ENCODE measurements at regions not wholly inside any gene's neighbourhood (a gene's known extent, or its start where the extent isn't known, plus 50 kb on each side); places are given as distances from the start of the nearest gene placed in this dataset.
"Not testable (repeated sequence)": the region's sequence is repeated elsewhere in the genome, so short reads cannot be mapped to it uniquely, and the experiment has no call there.

- TF ChIP-seq CTCF (conservative IDR thresholded peaks at IDR 0.05; ENCODE audit: low read length), result no peak
- H3K4me3 ChIP-seq (ENCODE audit: low read length), result no peak overlapping the region
- no peak for DNase-seq (ENCODE audit: low read depth)
These were observed 93.6 kb upstream of the PCBD1 start for GRCh38 chr10:70981936-70982335.

- TF ChIP-seq CTCF (conservative IDR thresholded peaks at IDR 0.05; ENCODE audit: low read length), result no peak
- no peak for DNase-seq (ENCODE audit: low read depth)
- no peak overlapping the region for H3K4me3 ChIP-seq (ENCODE audit: low read length)
These were observed 94.1 kb upstream of the PCBD1 start for GRCh38 chr10:70982443-70982842.

- no peak for DNase-seq (ENCODE audit: low read depth)
- no peak for TF ChIP-seq CTCF (conservative IDR thresholded peaks at IDR 0.05; ENCODE audit: low read length)
- no peak overlapping the region for H3K4me3 ChIP-seq (ENCODE audit: low read length)
These were observed 96.8 kb upstream of the PCBD1 start for GRCh38 chr10:70984986-70985722.

- H3K4me3 ChIP-seq (ENCODE audit: low read length), result no peak overlapping the region
- TF ChIP-seq CTCF (conservative IDR thresholded peaks at IDR 0.05; ENCODE audit: low read length), result no peak
- no peak for DNase-seq (ENCODE audit: low read depth)
These were observed 97.7 kb upstream of the PCBD1 start for GRCh38 chr10:70985824-70986622.

- H3K4me3 ChIP-seq (ENCODE audit: low read length), result no peak overlapping the region
- no peak for DNase-seq (ENCODE audit: low read depth)
- no peak for TF ChIP-seq CTCF (conservative IDR thresholded peaks at IDR 0.05; ENCODE audit: low read length)
These were observed 98.2 kb upstream of the PCBD1 start for GRCh38 chr10:70986623-70986950.

GRCh38 chr10:70987396-70988130 lies 99.2 kb upstream of the PCBD1 start:
- no peak for DNase-seq (ENCODE audit: low read depth)
- no peak overlapping the region for H3K4me3 ChIP-seq (ENCODE audit: low read length)
- no peak for TF ChIP-seq CTCF (conservative IDR thresholded peaks at IDR 0.05; ENCODE audit: low read length)

- DNase-seq (ENCODE audit: low read depth); H3K4me3 ChIP-seq (ENCODE audit: low read length): not testable (repeated sequence)
These were observed 101.8 kb upstream of the PCBD1 start for GRCh38 chr10:70990156-70990555.
